ENCODE measurements at regions not wholly inside any gene's neighbourhood (a gene's known extent, or its start where the extent isn't known, plus 50 kb on each side); places are given as distances from the start of the nearest gene placed in this dataset.

DNA sequence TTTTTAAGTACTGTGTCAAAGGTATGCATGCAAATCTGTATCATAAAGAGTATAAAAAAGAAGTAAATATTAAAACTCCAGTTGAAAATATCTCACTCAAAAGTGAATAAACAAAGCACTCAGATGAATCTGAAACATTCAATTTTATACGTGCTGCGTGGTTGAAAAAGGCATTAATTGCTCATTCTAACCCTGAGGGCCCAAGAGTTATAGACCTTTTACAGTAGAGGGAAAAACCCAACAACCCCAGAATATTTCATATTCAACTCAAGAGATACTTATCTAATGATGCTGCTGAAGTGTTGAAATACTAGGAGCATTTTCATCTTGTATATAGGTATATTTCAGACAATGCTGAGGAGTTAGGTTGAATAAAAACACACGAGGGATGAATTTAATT is 862.8 kb upstream of the CITED2 start:
- TF ChIP-seq ZNF274 (IDR thresholded peaks at IDR 0.05; ENCODE audit: low read depth, low read length) (no peak), SUZ12 (IDR thresholded peaks at IDR 0.05; ENCODE audit: extremely low read depth, insufficient read depth, insufficient read length) (no peak), YY1 (IDR thresholded peaks at IDR 0.05; ENCODE audit: insufficient read depth, insufficient read length) (no peak)
